Fibroblast of skin of abdomen (primary cell): ENCODE measurements at regions not wholly inside any gene's neighbourhood (a gene's known extent, or its start where the extent isn't known, plus 50 kb on each side); places are given as distances from the start of the nearest gene placed in this dataset.
A peak's percentile ranks its signal among the peaks of the same experiment; 100 is the strongest.

ENCODE experiments used
- DNase-seq: peaks from one replicate; pipeline ENCODE4 v3.0.0-alpha.2; 2013

DNA sequence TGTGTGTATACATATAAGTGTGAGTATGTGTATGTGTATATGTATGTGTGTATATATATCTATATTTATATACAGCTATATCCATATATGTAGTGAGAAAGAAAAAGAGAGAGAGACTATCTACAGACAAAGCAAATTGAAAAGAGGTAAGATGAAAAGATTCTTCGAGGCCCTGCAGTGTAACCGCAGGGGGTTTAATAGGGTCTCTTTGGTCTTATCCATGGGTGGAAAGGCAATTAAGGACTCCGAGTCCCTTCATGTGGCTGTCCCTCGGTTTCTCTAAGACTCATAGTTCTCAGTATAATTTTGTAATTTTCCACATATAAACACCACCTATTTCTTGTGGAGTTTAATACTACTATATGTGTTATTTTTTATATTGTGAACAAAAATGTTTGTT lies 50.6 kb upstream of the JAZF1 start:
- no peak for DNase-seq

DNA sequence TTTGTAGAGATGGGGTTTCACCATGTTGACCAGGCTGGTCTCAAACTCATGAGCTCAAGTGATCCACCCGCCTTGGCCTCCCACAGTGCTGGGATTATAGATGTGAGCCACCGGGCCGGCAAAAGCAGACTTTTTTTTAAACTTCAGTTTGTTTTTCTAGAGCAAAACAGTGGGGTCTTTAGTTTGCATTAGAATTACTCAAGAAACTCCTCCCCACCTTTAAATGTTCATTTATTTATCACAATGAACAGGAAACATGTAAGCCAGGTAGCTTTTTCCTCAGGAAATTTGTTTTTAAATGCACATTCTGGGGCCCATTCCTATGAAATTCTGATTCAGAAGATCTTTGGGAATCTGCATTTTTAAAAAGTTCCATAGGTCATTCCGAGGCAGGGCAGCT lies 56.0 kb upstream of the JAZF1 start:
- DNase-seq, result no peak

DNA sequence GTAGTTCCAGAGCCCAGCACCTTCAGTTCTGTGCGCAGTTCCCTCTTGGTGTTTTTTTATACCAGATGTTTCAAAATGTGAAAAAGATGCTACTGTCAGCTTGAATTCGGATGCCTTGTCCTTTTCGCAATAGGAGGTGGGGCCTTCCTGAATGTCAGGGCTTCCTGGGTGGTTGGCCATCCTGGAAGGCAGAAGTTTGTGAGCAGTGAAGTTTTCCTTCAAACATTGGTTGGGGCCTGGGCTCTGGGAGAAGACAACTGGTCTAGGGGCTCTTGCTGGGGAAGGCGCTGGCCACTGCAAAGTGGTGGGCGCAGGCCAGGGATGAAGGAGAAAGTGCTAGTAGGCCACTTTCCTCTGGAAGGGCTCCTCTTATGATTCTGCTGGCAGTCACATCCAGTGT lies 56.8 kb upstream of the JAZF1 start:
- DNase-seq, result no peak

DNA sequence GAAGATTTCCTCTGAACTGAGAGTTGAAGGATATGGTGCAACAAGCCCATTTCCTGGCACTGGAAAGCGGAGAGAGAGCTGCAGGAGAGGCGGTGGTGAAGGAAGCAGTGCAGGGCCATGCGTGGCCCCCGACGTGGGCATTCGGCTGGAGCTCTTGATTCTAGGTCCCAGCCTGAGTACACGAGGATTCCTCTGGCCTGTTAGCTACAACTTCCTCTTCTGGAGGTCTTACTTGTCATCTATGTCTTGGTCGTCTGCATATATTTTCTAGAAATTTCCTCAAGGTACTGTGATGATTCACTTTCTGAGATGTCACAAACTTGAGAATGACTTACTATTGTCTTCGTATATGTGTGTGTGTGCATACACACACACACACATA lies 59.2 kb upstream of the JAZF1 start:
- DNase-seq, result no peak

DNA sequence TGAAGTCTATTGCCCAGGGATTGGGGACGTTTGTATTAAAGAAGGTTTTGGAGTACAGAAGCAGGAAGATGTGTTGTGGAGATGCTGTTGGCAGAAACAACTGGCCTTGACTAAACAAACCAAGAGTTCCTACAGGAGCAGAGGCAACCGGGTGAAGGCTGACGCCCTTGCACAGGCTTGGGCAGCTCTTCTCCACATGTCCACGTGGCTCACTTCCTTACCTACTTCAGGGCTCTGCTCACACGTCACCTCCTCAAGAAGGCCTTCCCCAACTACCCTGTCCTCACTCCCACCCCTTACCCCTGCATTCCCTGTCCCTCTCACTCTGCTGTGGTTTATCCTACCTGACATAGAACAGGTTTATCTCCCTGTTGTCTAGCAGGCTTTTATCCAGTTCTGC lies 59.9 kb upstream of the JAZF1 start:
- DNase-seq, result no peak

DNA sequence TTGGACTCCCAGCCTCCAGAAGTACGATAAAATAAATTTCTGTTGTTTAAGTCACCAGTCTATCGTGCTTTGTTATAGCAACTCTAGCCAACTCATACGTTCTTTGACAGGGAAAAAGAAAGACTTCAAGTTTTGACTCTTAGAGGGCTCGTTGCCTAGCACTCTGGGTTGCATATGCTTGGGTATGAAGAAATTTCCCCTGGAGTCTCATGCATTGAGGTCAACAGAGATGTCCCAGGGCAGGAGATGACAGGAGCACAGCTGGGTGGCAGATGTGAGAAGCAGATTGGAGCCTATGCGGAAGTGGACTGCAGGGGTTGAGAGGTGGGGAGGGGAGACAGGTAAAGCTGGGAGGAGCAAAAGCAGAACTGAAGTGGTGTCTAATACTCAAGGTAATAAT lies 63.3 kb upstream of the JAZF1 start:
- DNase-seq, result no peak

DNA sequence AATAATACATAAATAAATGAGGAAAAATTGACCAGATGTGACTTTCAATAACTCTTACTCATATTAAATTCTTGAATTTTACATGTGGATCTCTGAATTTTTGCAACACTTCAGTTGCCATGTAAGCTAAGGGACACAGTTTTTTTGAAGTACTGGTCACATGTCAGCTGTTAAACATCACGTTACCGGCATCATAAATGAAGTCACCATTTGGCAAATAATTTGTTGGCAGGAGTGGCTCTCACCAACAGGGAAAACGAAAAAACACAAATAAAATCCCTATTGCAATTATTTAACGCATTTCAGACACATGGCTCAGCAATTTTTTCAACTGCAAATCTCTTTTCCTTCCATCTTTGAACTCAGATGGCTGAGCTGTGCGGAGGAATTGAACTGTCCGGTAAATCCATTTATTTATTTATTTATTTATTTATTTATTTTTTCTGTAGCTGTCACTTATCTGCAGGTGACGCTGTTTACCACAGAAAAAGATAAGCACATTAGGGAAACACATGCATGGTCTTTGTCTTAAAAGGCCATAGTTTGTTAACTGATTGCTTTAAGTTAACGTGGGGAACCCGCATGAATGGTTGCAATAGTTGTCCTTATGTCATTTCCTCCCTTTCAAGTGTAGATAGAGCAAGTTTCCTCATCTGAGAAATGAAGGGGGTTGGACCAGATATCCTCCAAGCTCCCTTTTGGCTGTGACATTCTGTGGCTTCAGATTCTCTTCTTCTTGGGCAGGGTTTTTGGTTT lies 64.7 kb upstream of the JAZF1 start:
- no peak for DNase-seq

DNA sequence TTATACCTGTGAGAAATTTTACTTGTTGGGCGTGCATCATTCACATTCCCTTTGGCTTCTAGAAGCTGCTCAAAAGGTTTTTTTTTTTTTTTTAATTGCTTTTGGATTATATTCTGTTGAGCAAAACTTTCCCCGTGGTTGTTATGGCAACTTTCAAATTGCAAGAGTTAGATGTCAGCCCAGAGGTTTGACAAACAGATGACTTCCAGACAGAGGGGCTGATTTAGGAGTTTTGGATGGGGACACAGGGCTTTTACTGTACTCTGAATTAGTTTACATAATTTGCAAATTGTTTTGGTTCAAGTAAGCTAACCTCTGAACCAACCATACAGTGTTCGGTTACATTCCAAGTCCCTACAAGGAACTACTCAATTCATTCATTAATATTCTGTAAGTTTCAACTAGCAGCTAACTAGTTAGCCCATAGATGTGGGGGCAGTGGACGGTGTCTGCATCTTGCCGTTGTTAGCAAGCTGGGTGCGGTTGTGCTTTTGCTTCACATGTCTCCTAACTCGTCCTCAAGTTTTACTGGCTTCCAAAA lies 66.4 kb upstream of the JAZF1 start:
- DNase-seq, result no peak

DNA sequence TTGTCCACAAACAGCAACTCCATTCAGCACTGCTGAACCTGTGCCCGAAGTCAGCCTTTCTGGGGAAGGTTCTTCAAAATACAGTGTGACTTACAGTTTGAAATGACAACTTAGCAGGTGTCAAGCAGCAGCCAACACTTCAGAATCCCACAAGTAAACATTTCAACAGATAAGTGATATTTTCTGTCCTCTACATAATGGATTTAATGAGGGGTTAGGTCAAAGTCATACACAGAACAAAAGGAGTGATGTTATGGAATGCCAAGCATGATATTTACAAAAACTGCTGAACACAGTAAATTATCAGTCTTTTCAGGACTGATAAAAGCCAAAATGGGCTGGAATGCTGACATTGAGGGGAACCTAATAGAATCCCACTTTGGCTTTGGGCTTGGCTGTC lies 77.6 kb upstream of the JAZF1 start:
- no peak for DNase-seq

DNA sequence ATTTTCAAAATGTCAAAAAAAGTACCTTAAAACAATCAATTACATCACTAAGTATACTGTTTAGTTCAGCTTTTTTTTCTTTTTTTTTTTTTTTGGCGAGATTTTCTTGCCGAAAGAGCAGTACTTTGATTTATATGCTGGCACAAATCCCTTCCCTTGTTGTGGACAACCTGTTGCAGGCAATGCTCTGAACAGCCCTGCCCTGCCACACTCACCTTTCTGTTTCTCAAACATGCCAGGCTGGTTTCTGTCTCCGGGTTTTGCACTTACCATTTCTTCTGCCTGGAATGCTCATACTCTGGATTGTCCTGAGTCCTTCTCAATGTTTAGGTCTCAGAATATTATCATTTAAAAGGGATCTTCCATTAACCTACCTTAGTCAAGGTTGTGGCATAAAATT lies 80.4 kb upstream of the JAZF1 start:
- no peak for DNase-seq

DNA sequence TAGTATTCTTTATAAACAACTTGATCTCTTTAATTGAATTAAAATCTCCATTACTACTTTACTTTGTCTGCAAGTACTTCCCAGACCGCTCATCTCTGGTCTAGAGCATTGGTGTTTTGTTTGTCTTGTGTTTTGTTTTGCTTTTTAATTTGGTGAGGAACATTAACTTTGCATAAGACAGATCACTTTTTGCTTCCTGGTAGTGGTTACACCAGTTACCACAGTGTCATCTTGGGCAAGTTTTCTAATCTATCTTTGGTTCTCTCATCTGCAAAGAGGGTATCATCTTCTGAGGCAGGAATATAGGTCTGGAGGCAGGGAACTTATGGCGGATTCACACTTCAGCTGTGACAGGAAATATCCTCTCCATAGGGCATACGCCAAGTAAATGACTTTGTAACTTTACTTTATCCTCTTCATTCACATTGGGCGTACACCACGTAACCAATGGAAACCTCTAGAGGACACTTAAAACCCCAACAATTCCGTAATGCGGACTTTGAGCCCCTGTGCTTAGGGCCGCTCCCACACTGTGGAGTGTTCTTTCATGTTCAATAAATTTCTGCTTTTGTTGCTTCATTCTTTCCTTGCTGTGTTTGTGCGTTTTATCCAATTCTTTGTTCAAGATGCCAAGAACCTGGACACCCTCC lies 83.2 kb upstream of the JAZF1 start:
- no peak for DNase-seq

DNA sequence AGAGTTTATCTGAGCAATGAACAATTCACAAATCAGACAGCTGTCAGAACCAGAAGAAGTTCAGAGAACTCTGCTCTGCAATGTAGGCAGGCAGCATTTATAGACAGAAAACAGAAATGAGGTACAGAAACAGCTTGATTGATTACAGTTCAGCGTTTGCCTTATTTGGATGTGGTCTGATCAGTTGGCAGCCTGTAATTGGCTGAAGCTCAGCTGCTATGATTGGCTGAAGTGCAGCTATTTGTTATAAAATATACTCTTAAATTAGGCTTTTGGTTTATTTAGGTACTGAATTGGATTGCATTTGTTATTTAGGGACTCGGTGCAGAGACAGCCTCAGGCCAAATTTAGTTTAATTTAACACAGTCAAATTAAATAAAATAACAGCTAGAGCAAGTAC lies 85.8 kb upstream of the JAZF1 start:
- no peak for DNase-seq

DNA sequence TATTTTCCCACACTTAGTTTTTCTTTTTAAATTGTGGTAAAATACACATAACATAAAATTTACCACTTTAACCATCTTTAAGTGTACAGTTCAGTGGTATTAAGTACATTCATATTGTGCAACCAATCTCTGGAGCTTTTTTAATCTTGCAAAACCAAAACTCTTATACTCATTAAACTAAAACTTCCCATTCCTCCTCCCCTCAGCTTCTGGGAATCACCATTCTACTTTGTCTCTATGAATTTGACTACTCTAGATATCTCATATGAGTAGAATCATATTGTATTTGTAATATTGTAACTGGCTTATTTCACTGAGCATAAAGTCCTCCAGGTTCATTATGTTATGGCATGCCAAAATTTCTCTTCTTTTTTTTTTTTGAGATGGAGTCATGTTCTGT lies 86.4 kb upstream of the JAZF1 start:
- no peak for DNase-seq

DNA sequence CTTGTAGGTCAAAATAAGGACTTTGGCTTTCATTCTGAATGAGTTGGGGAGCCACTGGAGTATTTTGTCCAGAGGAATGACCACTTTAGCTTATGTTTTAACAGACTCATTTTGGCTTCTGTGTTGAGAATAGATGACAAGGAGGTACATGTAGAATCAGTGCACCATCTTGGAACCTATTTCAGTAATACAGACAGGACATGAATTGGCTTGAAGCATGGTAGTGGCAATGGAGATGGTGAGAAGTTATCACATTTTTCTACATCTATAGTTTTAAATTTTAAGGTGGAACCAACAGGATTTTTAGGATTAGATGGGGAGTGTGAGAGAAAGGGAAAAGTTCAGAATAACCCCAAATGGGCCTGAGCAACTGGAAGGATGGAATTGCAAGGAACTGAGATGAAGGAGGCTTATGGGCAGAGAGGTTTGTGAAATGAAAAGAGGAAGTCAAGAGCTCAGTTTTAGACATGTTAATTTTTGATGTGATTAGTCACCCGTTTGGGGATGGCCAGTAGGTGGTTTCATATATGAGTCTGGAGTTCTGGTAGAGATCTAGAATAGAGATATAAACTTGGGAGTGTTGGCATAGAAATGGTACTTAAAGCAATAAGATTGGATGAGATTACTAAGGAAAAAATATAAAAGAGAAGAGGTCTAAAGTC lies 89.2 kb upstream of the JAZF1 start:
- no peak for DNase-seq

DNA sequence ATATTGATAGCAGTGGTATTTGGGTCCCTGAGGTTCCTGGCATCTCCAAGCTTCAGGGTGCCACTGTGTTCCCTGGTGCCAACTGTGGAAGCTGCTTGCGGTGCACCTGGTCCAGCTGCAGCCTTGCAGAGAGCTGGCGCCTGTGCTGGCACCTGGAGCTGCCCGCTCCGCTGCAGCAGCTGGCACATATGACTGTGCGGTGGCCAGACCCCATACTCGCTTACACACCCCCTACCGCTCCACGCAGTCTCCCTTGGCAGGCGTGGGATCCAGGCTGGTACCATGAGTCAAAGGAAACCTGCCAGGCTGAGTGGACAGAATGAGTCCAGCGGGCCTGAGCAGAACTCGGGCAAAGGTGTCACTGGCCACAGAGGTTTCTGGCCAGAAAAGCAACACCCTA lies 89.9 kb upstream of the JAZF1 start:
- no peak for DNase-seq

DNA sequence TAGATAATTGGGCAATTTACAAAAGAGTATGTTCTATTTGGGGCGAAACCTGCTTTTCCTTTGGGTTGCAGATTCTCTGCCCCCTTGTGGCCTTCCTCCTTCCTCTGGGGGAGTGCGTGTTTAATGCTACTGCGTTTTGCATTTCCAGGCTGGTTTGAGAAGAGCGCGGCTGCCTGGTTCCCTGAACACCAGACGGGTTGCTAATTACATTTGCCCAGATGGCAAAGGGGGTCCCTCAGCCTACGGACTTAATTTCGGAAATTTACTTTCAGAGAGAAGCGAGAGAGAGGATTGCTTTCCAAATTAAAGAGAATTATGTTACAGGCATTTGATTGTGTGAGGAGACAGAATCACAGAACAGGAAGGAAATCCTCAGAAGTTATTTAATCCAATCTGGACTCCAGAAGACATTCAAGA lies 91.9 kb upstream of the JAZF1 start:
- peak; percentile 66 for DNase-seq

DNA sequence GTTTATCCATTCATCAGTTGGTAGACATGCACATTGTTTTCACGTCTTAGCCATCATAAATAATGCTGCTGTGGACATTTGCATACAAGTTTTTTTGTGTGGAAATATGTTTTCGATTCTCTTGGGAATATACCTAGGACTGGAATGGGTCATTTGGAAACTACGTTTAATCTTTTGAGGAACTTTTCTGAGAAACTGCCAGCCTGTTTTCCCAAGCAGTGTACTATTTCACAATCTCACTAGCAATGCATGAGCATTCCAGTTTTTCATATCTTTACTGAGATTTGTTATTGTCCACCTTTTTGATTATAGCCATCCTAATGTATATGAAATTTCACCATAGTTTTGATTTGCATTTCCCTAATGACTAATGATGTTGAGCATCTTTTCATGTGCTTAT lies 95.7 kb upstream of the JAZF1 start:
- no peak for DNase-seq

DNA sequence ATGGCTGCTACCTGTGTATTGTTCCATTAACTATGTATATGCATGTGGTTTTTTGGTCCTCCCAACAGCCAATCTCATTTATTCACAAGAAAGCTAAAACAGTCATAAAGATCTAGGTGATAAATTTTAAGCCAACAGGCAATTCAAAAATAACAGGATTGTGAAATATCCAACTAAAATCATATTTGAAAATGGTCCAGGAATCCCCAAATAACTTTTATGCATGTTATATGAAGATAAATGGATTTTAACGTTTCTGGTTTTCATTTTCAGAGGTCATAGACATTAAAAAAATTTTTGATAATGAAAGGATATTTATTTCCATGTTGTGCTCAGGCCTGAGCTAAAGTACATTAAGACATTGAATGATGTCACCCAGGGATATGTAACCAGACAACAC lies 96.8 kb upstream of the JAZF1 start:
- no peak for DNase-seq

DNA sequence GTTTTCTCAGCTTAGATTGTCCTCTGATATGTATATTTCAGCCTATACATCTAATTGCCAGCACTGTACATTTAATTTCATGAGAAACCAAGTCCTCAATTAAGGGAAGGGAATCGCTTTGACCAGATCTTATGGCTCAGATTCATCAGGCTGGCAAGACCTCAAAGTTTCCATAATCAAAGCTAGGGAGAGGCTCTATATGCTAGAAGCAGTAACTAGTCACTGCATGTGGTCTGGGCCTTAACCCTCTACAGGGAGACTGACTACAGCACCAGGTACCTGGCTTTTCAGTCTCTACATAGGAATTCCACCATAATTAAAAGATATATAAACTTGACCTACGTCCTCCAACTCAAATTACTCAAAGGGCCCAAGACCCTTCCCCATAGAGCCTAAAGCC lies 97.4 kb upstream of the JAZF1 start:
- no peak for DNase-seq

DNA sequence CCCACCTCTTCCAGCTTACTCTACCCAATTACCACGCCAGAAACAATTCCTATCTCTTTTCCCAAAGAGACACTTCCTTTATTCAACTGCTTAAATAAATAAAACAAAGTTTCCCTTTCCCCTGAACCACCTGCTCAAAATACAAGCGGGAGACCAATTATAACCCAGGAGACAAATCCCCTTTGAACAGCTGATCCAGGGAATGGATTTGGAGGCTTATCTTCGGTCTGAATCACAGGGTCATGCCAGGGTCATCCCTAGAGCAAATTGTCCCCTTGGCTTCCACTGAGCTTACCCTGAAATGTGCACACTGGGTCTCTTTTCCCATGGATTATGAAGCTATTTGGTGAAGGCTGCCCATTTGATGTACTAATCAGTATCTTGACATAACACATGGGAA lies 99.9 kb upstream of the JAZF1 start:
- no peak for DNase-seq

DNA sequence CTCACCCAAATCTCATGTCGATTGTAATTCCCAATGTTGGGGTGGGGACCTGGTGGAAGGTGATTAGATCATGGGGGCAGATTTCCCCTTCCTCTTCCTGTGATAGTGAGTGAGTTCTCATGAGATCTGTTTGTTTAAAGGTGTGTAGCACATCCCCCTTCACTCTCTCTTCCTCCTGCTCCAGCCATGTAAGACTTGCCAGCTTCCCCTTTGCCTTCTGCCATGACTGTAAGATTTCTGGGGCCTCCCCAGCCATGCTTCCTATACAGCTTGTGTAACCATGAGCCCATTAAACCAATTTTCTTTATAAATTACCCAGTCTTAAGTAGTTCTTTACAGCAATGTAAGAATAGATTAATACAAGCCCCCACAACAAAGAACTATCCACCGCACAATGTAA lies 109.9 kb upstream of the JAZF1 start:
- DNase-seq, result no peak

DNA sequence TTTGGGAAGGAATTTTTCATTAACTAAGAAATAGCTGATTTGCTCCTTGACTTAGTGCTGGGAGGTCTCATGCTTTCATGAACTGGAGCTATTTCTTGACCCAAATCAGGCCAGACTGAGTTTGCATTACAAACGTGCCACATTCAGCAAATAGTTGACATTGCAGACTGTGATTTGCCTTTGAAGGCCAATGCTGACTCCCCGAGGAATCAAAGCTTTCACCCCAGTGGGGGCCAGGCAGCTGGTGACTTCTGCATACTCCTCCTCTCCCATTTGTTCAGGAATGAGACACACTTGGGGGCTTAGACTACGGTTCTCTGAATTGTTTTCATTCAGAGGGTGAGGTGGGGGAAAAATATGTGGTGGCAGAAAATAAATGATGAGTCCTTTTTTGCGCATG lies 111.0 kb upstream of the JAZF1 start:
- peak; percentile 47 for DNase-seq

DNA sequence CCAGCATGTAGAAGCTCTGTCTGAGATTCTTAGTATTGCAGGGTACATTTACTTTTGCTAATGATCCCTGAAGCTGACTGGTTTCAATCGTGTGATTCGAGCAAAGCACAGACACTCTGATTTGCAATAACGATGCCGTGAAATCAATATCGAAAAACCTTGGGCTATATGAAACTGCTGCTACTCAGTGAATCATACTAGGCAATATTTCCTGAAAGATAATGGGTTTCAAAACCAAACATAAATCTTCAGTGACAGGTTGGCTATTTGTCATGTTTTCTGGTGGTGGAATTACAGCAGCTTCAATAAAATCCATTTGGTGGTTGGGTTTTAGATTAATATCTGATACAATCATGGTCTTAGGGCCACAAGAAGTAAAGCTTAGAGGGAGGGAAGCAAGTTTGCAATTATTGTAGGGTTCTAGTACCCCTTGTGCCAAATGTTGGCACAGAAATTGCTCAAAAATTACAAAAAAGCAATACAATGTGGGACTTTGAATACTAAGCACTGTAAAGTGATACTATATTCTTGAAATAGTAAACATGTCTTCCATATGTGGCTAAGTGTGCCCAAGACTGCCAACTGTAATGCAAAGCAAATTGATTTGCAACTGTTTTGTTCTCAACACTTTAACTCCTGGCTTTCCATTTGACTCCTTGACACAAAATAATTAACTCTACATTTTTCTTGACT lies 112.4 kb upstream of the JAZF1 start:
- DNase-seq, result peak; percentile 60

DNA sequence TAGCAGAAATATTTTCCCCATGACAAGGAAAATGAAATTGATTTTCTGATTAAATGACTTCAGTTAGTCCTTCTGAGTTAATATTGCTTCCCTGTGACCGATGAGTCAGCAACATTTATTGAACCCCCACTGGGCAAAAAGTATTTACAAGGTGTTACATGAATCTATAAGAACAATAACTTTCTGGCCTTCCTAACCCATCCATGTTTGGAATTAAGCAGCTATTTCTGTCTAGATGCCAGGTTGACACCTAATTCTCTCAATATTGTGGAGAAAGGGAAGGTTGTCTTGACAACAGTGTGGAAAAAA lies 112.9 kb upstream of the JAZF1 start:
- peak; percentile 56 for DNase-seq
